Suprapubic skin (tissue), 4 donors: ENCODE measurements at regions not wholly inside any gene's neighbourhood (a gene's known extent, or its start where the extent isn't known, plus 50 kb on each side); places are given as distances from the start of the nearest gene placed in this dataset.

Source experiments
- CTCF ChIP-seq, 2 donors: fragments of 200-600 bp in 1 of 2; fragments of 450-650 bp in 1 of 2; sonication (generic) in 1 of 2; IDR thresholded peaks; one replicate each; pipeline ENCODE4 v1.5.1; 2016 to 2019; ENCODE audit warnings: antibody characterized with exemption in 2 of 2, mild to moderate bottlenecking in 1 of 2, moderate library complexity in 1 of 2
- POLR2A ChIP-seq, 2 donors: fragments of 450-650 bp; IDR thresholded peaks; one replicate each; pipeline ENCODE4 v1.6.1; 2017; ENCODE audit warnings: antibody characterized with exemption in 2 of 2, mild to moderate bottlenecking in 2 of 2, moderate library complexity in 2 of 2
- POLR2AphosphoS5 ChIP-seq, 3 donors: sonication (generic); formaldehyde crosslinking; IDR thresholded peaks; one replicate each; pipeline ENCODE4 v1.6.1; 2017; ENCODE audit warnings: antibody characterized with exemption in 3 of 3

- TF ChIP-seq POLR2A (IDR thresholded peaks at IDR 0.05): no peak
- TF ChIP-seq CTCF (IDR thresholded peaks at IDR 0.05): no peak
- TF ChIP-seq POLR2AphosphoS5 (IDR thresholded peaks at IDR 0.05): no peak
Measured at GRCh38 chr11:70715166-70715951, 317.0 kb downstream of the CTTN start.
